Thoracic aorta (tissue), 2 donors: ENCODE measurements at regions not wholly inside any gene's neighbourhood (a gene's known extent, or its start where the extent isn't known, plus 50 kb on each side); places are given as distances from the start of the nearest gene placed in this dataset.

Experiments
- ATAC-seq: fragments of 150-250 bp; one replicate; pipeline ENCODE4 v1.8.0; 2017; ENCODE audit warnings: low read depth; ENCODE audit not compliant: insufficient number of reproducible peaks, low FRiP score
- DNase-seq: peaks from one replicate; pipeline ENCODE4 v3.0.0-alpha.2; 2020; ENCODE audit warnings: low spot score
- H3K27ac ChIP-seq, 2 donors: fragments of 200-600 bp; sonication (generic); 1 replicate in 1 of 2; 2 replicates in 1 of 2; pipeline ENCODE4 v1.5.1; 2016; ENCODE audit warnings: mild to moderate bottlenecking in 2 of 2, moderate library complexity in 2 of 2
- H3K27me3 ChIP-seq: fragments of 200-600 bp; sonication (generic); replicated peaks from 2 replicates; pipeline ENCODE4 v1.6.0; 2016; ENCODE audit warnings: mild to moderate bottlenecking; ENCODE audit not compliant: insufficient read depth
- H3K36me3 ChIP-seq: fragments of 200-600 bp; sonication (generic); one replicate; pipeline ENCODE4 v1.5.1; 2016
- H3K4me1 ChIP-seq, 2 donors: fragments of 200-600 bp; sonication (generic); 1 replicate in 1 of 2; 2 replicates in 1 of 2; pipeline versions ENCODE4 v1.5.1 to v1.6.0; 2016; ENCODE audit warnings: low read depth in 2 of 2, mild to moderate bottlenecking in 1 of 2; ENCODE audit not compliant: control insufficient read depth in 1 of 2
- H3K4me3 ChIP-seq: fragments of 200-600 bp; sonication (generic); 2 replicates; pipeline ENCODE4 v1.5.1; 2016; ENCODE audit warnings: mild to moderate bottlenecking
- H3K9me3 ChIP-seq: fragments of 200-600 bp; sonication (generic); 2 replicates; pipeline ENCODE4 v1.5.1; 2016
- TF ChIP-seq, protein P1 (sequence below): fragments of 200-600 bp; sonication (generic); IDR thresholded peaks from one replicate; pipeline ENCODE4 v1.5.1; 2019; ENCODE audit warnings: antibody characterized with exemption

GRCh38 chr9:90090997-90091396 is 486.2 kb downstream of the GADD45G start:
- ATAC-seq (no peak), DNase-seq (no peak)
- no peaks in the 10 kb centered on the region for H3K27me3 ChIP-seq
- H3K27ac ChIP-seq, result no peak overlapping the region
- no peaks in the 10 kb centered on the region for H3K9me3 ChIP-seq
- TF ChIP-seq, protein P1, sequence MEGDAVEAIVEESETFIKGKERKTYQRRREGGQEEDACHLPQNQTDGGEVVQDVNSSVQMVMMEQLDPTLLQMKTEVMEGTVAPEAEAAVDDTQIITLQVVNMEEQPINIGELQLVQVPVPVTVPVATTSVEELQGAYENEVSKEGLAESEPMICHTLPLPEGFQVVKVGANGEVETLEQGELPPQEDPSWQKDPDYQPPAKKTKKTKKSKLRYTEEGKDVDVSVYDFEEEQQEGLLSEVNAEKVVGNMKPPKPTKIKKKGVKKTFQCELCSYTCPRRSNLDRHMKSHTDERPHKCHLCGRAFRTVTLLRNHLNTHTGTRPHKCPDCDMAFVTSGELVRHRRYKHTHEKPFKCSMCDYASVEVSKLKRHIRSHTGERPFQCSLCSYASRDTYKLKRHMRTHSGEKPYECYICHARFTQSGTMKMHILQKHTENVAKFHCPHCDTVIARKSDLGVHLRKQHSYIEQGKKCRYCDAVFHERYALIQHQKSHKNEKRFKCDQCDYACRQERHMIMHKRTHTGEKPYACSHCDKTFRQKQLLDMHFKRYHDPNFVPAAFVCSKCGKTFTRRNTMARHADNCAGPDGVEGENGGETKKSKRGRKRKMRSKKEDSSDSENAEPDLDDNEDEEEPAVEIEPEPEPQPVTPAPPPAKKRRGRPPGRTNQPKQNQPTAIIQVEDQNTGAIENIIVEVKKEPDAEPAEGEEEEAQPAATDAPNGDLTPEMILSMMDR, result no peak
- H3K4me1 ChIP-seq, result no peaks in the 10 kb centered on the region
- H3K4me3 ChIP-seq, result no peak overlapping the region
- no peaks in the 10 kb centered on the region for H3K36me3 ChIP-seq

DNA sequence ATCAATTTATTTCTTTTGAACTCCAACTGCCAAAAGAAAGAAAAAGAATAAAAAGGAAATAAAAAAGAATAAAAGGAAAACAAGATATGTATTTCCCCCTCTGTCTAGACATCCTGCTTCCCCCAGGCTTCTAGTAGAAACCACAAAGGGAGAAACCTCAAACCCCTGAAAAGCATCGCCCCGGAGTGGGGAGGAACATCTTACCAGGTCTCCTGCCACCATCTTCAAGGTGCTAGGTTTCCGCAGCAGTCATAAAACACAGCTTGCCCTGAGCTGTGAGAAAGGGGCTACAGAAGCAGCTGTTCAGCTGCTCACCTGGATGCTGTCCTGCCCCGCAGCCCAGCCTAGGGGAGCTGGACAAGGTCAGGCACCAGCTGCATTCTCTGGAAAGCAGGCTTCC is 487.7 kb downstream of the GADD45G start:
- Histone ChIP-seq H3K27ac (no peak overlapping the region), H3K4me1 (no peaks in the 10 kb centered on the region), H3K27me3 (no peaks in the 10 kb centered on the region), H3K36me3 (no peaks in the 10 kb centered on the region), H3K9me3 (no peaks in the 10 kb centered on the region), H3K4me3 (no peak overlapping the region)
- ATAC-seq (no peak), DNase-seq (no peak)
- TF ChIP-seq, protein P1, result no peak

GRCh38 chr9:90095682-90096081 is 490.9 kb downstream of the GADD45G start:
- no peak for DNase-seq
- Histone ChIP-seq H3K27me3 (no peaks in the 10 kb centered on the region), H3K27ac (no peak overlapping the region), H3K4me3 (no peak overlapping the region), H3K4me1 (no peaks in the 10 kb centered on the region), H3K36me3 (no peaks in the 10 kb centered on the region), H3K9me3 (no peaks in the 10 kb centered on the region)
- TF ChIP-seq, protein P1, result no peak
- no peak for ATAC-seq

DNA sequence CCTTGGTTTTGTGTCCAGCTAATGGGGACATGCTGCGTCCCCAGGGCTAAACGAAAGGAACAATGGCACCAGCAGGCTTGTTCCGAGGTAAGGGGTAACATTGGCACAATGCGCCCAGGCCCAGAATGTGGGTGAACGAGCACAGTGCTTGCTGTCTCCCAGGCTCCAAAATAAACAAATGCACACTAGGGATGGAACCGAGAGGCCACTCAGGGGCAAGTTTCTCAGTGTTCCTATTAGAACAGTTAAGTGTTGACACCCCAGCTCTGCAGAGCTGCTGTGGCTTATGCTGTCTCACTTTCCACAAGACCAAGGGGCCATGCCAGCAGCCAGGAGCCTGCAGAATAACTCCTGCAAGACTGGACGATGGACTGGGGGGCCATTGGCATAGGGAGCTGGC is 492.4 kb downstream of the GADD45G start:
- Histone ChIP-seq H3K27me3 (no peaks in the 10 kb centered on the region), H3K36me3 (no peaks in the 10 kb centered on the region), H3K27ac (no peak overlapping the region), H3K4me1 (no peaks in the 10 kb centered on the region), H3K9me3 (no peaks in the 10 kb centered on the region), H3K4me3 (no peak overlapping the region)
- DNase-seq (no peak), ATAC-seq (no peak)
- TF ChIP-seq, protein P1, result no peak

- Histone ChIP-seq H3K27ac (no peak overlapping the region), H3K36me3 (no peaks in the 10 kb centered on the region), H3K27me3 (no peaks in the 10 kb centered on the region), H3K9me3 (no peaks in the 10 kb centered on the region), H3K4me1 (no peaks in the 10 kb centered on the region), H3K4me3 (no peak overlapping the region)
- TF ChIP-seq, protein P1, result no peak
- ATAC-seq (no peak), DNase-seq (no peak)
These were observed 493.6 kb downstream of the GADD45G start for GRCh38 chr9:90098408-90098807.
